BLaER1 treated with 17β-estradiol and CSF1 and Interleukin-3, amounts not matched to agents 10 nM and 100 nM (cell line): ENCODE measurements at regions not wholly inside any gene's neighbourhood (a gene's known extent, or its start where the extent isn't known, plus 50 kb on each side); places are given as distances from the start of the nearest gene placed in this dataset.

Source experiments
- H3K27ac ChIP-seq, 11 experiments: shearing (Covaris generic); formaldehyde crosslinking; 2 replicates each; pipeline ENCODE4 v1.8.1; 2022
- H3K27me3 ChIP-seq, 11 experiments: shearing (Covaris generic); formaldehyde crosslinking; 2 replicates each; pipeline ENCODE4 v1.8.1; 2022
- H3K36me3 ChIP-seq, 11 experiments: shearing (Covaris generic); formaldehyde crosslinking; 2 replicates each; pipeline ENCODE4 v1.8.1; 2022
- H3K4me1 ChIP-seq, 10 experiments: shearing (Covaris generic); formaldehyde crosslinking; 2 replicates each; pipeline ENCODE4 v1.8.1; 2022
- H3K4me2 ChIP-seq, 11 experiments: shearing (Covaris generic); formaldehyde crosslinking; 2 replicates each; pipeline ENCODE4 v1.8.1; 2022
- H3K4me3 ChIP-seq, 10 experiments: shearing (Covaris generic); formaldehyde crosslinking; 2 replicates each; pipeline ENCODE4 v1.8.1; 2022
- H3K9ac ChIP-seq, 11 experiments: shearing (Covaris generic); formaldehyde crosslinking; 2 replicates each; pipeline ENCODE4 v1.8.1; 2022
- H3K9me3 ChIP-seq, 11 experiments: shearing (Covaris generic); formaldehyde crosslinking; replicated peaks in 1 of 11; 2 replicates each; pipeline ENCODE4 v1.8.1; 2022
- H4K20me1 ChIP-seq, 11 experiments: shearing (Covaris generic); formaldehyde crosslinking; 2 replicates each; pipeline ENCODE4 v1.8.1; 2022
- Cebpa-rat ChIP-seq, 11 experiments: shearing (Covaris generic); IDR thresholded peaks; 2 replicates each; pipeline ENCODE4 v1.8.1; 2022

DNA sequence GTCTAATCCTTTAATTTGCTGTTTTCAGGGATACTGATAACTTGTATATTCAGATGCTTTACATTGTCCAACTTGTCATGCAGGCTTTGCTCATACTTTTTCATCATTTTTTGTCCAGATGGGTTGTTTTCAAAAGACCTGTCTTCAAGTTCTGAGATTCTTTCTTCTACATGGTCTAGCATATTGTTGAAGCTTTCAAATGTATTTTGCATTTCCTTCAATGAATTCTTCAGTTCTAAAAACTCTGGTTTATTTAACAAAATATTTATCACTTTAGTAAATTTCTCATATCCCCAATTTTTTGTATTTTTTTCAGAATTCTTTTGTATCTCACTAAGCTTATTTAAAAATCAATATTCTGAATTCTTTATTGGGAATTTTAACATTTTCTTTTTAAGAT lies 388.3 kb upstream of the IL12A start:
- H3K27me3 ChIP-seq, result no peaks in the 10 kb centered on the region
- H3K4me3 ChIP-seq, result no peak overlapping the region
- H3K4me2 ChIP-seq, result no peak overlapping the region

DNA sequence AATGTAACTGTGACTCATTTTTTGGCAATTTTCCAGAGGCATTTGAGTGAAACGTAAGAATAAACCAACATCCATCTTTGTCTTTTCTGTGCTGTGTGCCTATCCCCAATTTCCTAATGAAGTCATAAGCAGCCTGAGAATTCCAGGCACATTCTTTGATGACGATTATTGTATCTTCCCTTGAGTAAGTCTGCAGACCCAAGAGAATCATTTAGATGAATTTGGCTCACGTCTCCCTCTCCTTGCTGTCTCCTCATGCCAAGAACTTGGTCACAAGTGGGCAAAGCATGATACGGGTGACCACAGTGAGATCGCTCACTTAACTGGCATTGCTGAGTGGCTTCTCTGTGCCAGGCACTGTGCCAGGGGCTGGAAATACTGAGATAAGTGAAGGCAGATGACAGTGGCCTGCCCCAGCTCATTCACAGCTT lies 384.5 kb upstream of the IL12A start:
- Histone ChIP-seq H3K4me1 (no peaks in the 10 kb centered on the region), H3K4me2 (no peak overlapping the region), H3K9ac (no peak overlapping the region), H3K4me3 (no peak overlapping the region), H4K20me1 (no peaks in the 10 kb centered on the region), H3K9me3 (peaks cover 24 to 31% (median 29%) of the 10 kb centered on the region in 11 experiments), H3K27me3 (no peaks in the 10 kb centered on the region), H3K36me3 (no peaks in the 10 kb centered on the region), H3K27ac (no peak overlapping the region)
- no peak for TF ChIP-seq Cebpa-rat (IDR thresholded peaks at IDR 0.05)

More for the DNA sequence above, 388.3 kb upstream of the IL12A start:
- Histone ChIP-seq H3K9ac (no peak overlapping the region), H4K20me1 (no peaks in the 10 kb centered on the region), H3K27ac (no peak overlapping the region), H3K9me3 (peaks cover 26 to 41% (median 30%) of the 10 kb centered on the region in 11 experiments), H3K36me3 (no peaks in the 10 kb centered on the region), H3K4me1 (no peaks in the 10 kb centered on the region)
- TF ChIP-seq Cebpa-rat (IDR thresholded peaks at IDR 0.05), result no peak

DNA sequence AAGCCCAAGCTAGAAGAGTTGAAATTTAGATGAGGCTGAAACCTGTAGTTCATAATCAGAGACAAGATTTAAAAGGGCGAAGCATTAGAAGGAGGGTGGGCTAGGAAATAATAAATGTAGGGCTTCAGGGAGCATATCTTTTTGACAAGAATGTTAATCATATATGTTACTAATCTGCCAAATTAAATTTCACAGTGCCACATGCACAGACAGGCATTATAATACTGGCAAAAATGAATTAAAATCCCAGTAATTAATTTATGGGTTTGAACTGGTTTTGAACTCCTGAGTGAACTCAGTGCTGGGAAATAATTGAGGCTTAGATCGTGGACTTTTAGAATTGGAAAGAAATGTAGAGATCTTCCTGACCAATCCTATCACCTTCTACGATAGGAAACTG lies 383.5 kb upstream of the IL12A start:
- H4K20me1 ChIP-seq, result no peaks in the 10 kb centered on the region
- H3K27me3 ChIP-seq, result no peaks in the 10 kb centered on the region
- no peak overlapping the region for H3K4me2 ChIP-seq
- H3K27ac ChIP-seq, result no peak overlapping the region
- no peaks in the 10 kb centered on the region for H3K36me3 ChIP-seq
- no peak overlapping the region for H3K4me3 ChIP-seq
- no peak overlapping the region for H3K9ac ChIP-seq
- H3K4me1 ChIP-seq, result no peaks in the 10 kb centered on the region
- H3K9me3 ChIP-seq, result peaks cover 15 to 21% (median 20%) of the 10 kb centered on the region in 11 experiments
- no peak for TF ChIP-seq Cebpa-rat (IDR thresholded peaks at IDR 0.05)

DNA sequence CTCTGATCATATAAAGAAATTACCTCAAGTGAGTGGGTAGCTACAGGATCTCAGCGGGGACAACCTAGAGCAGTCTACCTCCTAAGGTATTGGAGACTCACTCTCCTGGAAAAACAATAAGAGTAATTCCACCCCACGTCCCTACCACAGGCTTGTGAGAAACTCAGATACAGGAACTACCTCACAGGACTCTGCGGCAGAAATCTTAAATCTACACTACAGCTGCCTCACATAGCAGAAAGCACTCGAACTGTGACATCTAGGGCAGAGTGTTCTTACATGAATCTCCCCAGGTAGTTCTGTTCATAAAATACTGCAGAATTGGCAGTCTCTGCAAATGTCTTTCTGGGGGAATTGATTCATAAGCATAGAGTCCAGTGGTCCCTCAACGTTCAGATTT lies 382.9 kb upstream of the IL12A start:
- Histone ChIP-seq H3K36me3 (no peaks in the 10 kb centered on the region), H3K9ac (no peak overlapping the region), H3K27ac (no peak overlapping the region), H3K4me3 (no peak overlapping the region), H3K4me1 (no peaks in the 10 kb centered on the region), H4K20me1 (no peaks in the 10 kb centered on the region), H3K4me2 (no peak overlapping the region), H3K9me3 (peaks cover 8 to 16% (median 14%) of the 10 kb centered on the region in 11 experiments), H3K27me3 (no peaks in the 10 kb centered on the region)
- TF ChIP-seq Cebpa-rat (IDR thresholded peaks at IDR 0.05), result no peak

DNA sequence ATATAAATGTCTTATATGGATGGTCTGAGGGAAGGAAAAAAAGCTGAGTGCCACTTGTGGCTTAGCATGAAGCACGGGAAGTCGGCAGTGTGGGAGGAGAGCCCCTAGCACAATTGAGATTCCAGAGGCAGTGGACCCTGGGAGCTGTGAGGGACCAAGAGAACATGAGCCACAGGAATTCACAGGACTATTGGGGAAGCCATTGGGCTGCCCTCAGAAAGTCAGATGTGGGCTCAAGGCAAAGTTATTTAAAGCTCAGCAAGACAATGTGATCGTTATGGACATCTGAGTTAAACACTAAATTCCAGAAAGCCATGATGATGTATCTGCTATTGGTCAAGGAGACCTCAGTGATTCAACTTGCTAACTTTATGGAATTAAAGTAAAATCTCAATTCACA lies 380.8 kb upstream of the IL12A start:
- Histone ChIP-seq H3K9me3 (no peaks in the 10 kb centered on the region), H3K36me3 (no peaks in the 10 kb centered on the region), H3K4me3 (no peak overlapping the region), H3K4me2 (no peak overlapping the region), H3K4me1 (no peaks in the 10 kb centered on the region), H3K9ac (no peak overlapping the region), H3K27ac (no peak overlapping the region), H3K27me3 (no peaks in the 10 kb centered on the region), H4K20me1 (no peaks in the 10 kb centered on the region)
- TF ChIP-seq Cebpa-rat (IDR thresholded peaks at IDR 0.05), result no peak

DNA sequence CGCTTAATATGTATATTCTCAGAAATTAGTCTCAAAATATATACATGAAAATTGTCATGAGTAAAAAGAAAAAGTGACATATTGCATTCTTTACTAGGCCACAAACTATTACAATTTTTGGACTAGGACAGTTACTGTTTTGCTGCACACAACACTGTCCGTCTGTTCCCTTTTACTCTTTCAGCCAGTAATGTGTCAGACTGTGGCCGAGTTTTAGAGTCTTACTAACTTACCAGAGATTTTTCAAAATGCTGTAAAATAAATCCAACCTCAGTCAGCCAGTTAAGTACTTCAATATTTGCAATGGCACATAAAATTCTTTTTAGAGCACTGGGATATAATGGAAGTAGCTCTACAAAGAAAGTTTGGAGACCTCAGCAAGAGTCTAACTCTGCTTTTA lies 380.3 kb upstream of the IL12A start:
- no peaks in the 10 kb centered on the region for H3K9me3 ChIP-seq
- no peak overlapping the region for H3K9ac ChIP-seq
- no peaks in the 10 kb centered on the region for H3K4me1 ChIP-seq
- no peak for TF ChIP-seq Cebpa-rat (IDR thresholded peaks at IDR 0.05)
- H3K36me3 ChIP-seq, result no peaks in the 10 kb centered on the region
- no peak overlapping the region for H3K27ac ChIP-seq
- no peak overlapping the region for H3K4me3 ChIP-seq
- no peaks in the 10 kb centered on the region for H3K27me3 ChIP-seq
- no peaks in the 10 kb centered on the region for H4K20me1 ChIP-seq
- no peak overlapping the region for H3K4me2 ChIP-seq

DNA sequence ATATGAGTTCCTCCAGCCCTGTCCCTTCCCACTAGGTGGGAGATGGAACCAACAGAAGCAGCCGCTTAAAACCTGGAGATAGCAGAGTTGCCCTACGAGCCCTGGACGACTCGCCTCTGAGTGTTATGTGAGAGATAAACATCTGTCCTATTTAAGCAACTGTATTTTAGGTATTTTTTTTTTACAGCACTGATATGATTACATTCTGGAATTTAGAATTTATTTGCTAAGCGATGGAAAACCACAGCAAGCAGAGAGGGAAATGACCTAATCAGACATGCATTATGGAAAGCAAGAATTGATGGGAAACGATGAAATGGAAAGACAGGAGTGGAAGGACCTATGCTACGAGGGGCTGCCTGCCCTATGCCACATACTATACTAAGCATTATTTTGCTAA lies 379.0 kb upstream of the IL12A start:
- TF ChIP-seq Cebpa-rat (IDR thresholded peaks at IDR 0.05), result no peak
- no peak overlapping the region for H3K4me2 ChIP-seq
- no peaks in the 10 kb centered on the region for H3K9me3 ChIP-seq
- H3K4me1 ChIP-seq, result no peaks in the 10 kb centered on the region
- H4K20me1 ChIP-seq, result no peaks in the 10 kb centered on the region
- H3K4me3 ChIP-seq, result no peak overlapping the region
- H3K27me3 ChIP-seq, result no peaks in the 10 kb centered on the region
- H3K9ac ChIP-seq, result no peak overlapping the region
- H3K27ac ChIP-seq, result no peak overlapping the region
- no peaks in the 10 kb centered on the region for H3K36me3 ChIP-seq

DNA sequence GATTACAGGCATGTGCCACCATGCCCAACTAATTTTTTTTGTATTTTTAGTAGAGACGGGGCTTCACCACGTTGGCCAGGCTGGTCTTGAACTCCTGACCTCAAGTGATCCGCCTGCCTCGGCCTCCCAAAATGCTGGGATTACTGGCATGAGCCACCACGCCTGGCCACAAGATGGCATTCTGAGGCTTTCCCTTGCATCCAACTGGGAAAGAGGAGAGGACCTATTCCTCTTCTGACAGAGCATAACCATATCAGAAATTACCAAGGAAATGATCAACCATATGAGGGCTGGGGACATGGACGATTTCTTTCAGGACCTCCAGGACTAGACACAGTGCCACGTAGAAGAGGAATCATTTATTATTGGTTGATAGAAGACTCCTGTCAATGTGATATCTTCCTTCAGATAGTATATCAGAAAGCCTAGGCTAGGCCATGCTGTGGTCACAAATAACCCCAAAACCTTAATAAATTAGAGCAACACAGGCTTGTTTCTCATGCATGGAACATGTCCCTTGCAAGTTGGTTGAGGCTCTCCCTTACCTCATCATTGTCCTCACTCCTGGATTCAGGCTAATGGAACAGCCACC lies 372.3 kb upstream of the IL12A start:
- Histone ChIP-seq H4K20me1 (no peaks in the 10 kb centered on the region), H3K9me3 (no peaks in the 10 kb centered on the region), H3K27me3 (no peaks in the 10 kb centered on the region), H3K4me3 (no peak overlapping the region), H3K27ac (no peak overlapping the region), H3K4me2 (no peak overlapping the region), H3K4me1 (no peaks in the 10 kb centered on the region), H3K36me3 (no peaks in the 10 kb centered on the region), H3K9ac (no peak overlapping the region)
- no peak for TF ChIP-seq Cebpa-rat (IDR thresholded peaks at IDR 0.05)

DNA sequence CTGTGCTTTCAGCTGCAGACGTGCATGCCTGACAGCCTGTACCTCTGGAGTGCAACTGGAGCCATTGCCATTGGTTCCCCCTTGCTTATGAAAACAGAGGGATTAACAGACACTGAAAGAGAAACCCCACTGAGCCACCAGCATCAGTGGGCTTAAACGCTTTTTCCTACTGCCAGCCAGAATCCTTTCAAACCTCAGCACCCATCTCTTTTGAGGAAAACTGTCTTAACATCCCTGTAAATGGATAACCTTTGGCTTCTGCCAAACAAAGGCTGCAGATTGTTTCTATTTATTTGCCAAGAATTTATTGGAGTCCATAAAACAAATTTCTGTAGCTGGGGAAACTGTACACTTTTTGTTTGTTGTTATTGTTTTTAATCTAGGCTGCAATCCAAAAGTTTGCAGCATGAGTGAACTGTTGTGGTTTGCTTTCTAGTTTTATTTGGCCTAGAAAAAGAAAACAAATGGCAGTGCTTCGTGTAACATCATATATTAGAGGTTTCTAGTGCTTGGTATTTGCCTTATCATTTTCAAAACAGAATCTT lies 369.2 kb upstream of the IL12A start:
- Histone ChIP-seq H4K20me1 (no peaks in the 10 kb centered on the region), H3K4me1 (no peaks in the 10 kb centered on the region), H3K4me2 (no peak overlapping the region), H3K36me3 (no peaks in the 10 kb centered on the region), H3K9me3 (no peaks in the 10 kb centered on the region), H3K27me3 (no peaks in the 10 kb centered on the region), H3K27ac (no peak overlapping the region), H3K9ac (no peak overlapping the region), H3K4me3 (no peak overlapping the region)
- no peak for TF ChIP-seq Cebpa-rat (IDR thresholded peaks at IDR 0.05)

DNA sequence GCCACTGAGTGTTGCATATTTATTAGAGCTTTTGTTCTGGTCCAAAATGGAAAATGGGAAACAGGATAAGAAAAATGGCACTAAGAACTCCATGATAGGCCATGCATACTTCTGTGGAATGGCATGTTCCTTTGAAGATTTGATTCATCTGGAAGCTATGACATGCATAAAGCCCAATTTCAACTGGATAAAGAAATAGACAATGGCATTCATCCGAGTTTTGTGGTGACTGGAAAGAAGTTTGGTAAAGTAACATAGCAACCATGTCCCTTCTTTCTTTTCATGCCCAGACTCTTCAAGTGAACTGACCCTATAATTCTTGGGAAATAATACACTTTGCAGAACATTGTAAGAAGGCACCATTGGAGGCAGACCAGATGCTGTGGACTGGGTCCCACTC lies 368.4 kb upstream of the IL12A start:
- TF ChIP-seq Cebpa-rat (IDR thresholded peaks at IDR 0.05), result no peak
- Histone ChIP-seq H3K4me3 (no peak overlapping the region), H3K27me3 (no peaks in the 10 kb centered on the region), H3K9ac (no peak overlapping the region), H3K27ac (no peak overlapping the region), H3K4me1 (no peaks in the 10 kb centered on the region), H3K9me3 (no peaks in the 10 kb centered on the region), H3K36me3 (no peaks in the 10 kb centered on the region), H4K20me1 (no peaks in the 10 kb centered on the region), H3K4me2 (no peak overlapping the region)
